Activated CD8-positive, alpha-beta T cell treated with anti-CD3 and anti-CD28 coated beads, Interleukin-2, amount 10 ng/mL, durations not matched to agents 7 days and 5 days (primary cell): ENCODE measurements at regions not wholly inside any gene's neighbourhood (a gene's known extent, or its start where the extent isn't known, plus 50 kb on each side); places are given as distances from the start of the nearest gene placed in this dataset.

ENCODE experiments used
- ATAC-seq: fragments of 150-1000 bp; cut with Tn5 transposase; one replicate; pipeline ENCODE4 v1.10.0; 2021; ENCODE audit warnings: moderate library complexity
- CTCF ChIA-PET: fragments of 350-600 bp; sonication (Branson Sonifier 250); formaldehyde crosslinking; loops from one replicate; lab custom pipeline; 2021; ENCODE audit warnings: antibody characterized with exemption; lab: Charles Lee
- POLR2A ChIA-PET: fragments of 350-600 bp; sonication (Branson Sonifier 250); formaldehyde crosslinking; loops from one replicate; lab custom pipeline; 2021; ENCODE audit warnings: antibody characterized with exemption; lab: Charles Lee
- DNase-seq: peaks from one replicate; pipeline ENCODE4 v3.0.0-alpha.2; 2020
- H3K27ac Mint-ChIP-seq: one replicate; pipeline ENCODE4 v1.8.0; 2021; ENCODE audit warnings: mild to moderate bottlenecking, mixed read lengths
- H3K27me3 Mint-ChIP-seq: one replicate; pipeline ENCODE4 v1.8.0; 2021; ENCODE audit warnings: low read depth, mixed read lengths
- H3K36me3 Mint-ChIP-seq: one replicate; pipeline ENCODE4 v1.8.0; 2021; ENCODE audit warnings: low read depth, mixed read lengths
- H3K4me1 Mint-ChIP-seq: one replicate; pipeline ENCODE4 v1.8.0; 2021; ENCODE audit warnings: low read depth, mixed read lengths
- H3K4me3 Mint-ChIP-seq: one replicate; pipeline ENCODE4 v1.8.0; 2021; ENCODE audit warnings: mild to moderate bottlenecking, mixed read lengths
- H3K9me3 Mint-ChIP-seq: one replicate; pipeline ENCODE4 v1.8.0; 2022; ENCODE audit warnings: mixed read lengths; ENCODE audit not compliant: insufficient read depth

- H3K36me3 Mint-ChIP-seq, result peaks cover 9% of the 10 kb centered on the region
- H3K27me3 Mint-ChIP-seq, result peaks cover 6% of the 10 kb centered on the region
These were observed 76.0 kb downstream of the HYCC1 start for GRCh38 chr7:22937946-22938345.

GRCh38 chr7:22936246-22936645, 77.7 kb downstream of the HYCC1 start:
- CTCF ChIA-PET, result no interaction called here
- H3K4me3 Mint-ChIP-seq, result no peak overlapping the region
- no peak overlapping the region for H3K27ac Mint-ChIP-seq
- no peaks in the 10 kb centered on the region for H3K9me3 Mint-ChIP-seq
- peaks cover 15% of the 10 kb centered on the region for H3K27me3 Mint-ChIP-seq
- ATAC-seq, result no peak
- H3K4me1 Mint-ChIP-seq, result no peaks in the 10 kb centered on the region
- H3K36me3 Mint-ChIP-seq, result peaks cover 9% of the 10 kb centered on the region
- no peak for DNase-seq
- POLR2A ChIA-PET, result no interaction called here

More at GRCh38 chr7:22937946-22938345, 76.0 kb downstream of the HYCC1 start:
- no peak for DNase-seq
- ChIA-PET POLR2A (no interaction called here), CTCF (no interaction called here)
- Mint-ChIP-seq H3K27ac (no peak overlapping the region), H3K9me3 (no peaks in the 10 kb centered on the region), H3K4me3 (no peak overlapping the region), H3K4me1 (no peaks in the 10 kb centered on the region)
- no peak for ATAC-seq

- peaks cover 18% of the 10 kb centered on the region for H3K27me3 Mint-ChIP-seq
- DNase-seq (no peak), ATAC-seq (no peak)
- no peak overlapping the region for H3K4me3 Mint-ChIP-seq
- peaks cover 4% of the 10 kb centered on the region for H3K9me3 Mint-ChIP-seq
- POLR2A ChIA-PET, result no interaction called here
- no peak overlapping the region for H3K27ac Mint-ChIP-seq
- no peaks in the 10 kb centered on the region for H3K4me1 Mint-ChIP-seq
- peaks cover 4% of the 10 kb centered on the region for H3K36me3 Mint-ChIP-seq
- CTCF ChIA-PET, result interaction anchor here (1.1 kb wide), 1 partner anchor 120 kb away, joined by 3 read pairs; no protein-coding TSS in a partner anchor
These were observed 78.7 kb downstream of the HYCC1 start for GRCh38 chr7:22935269-22935668.

- Mint-ChIP-seq H3K27me3 (peaks cover 18% of the 10 kb centered on the region), H3K9me3 (peaks cover 4% of the 10 kb centered on the region), H3K4me1 (no peaks in the 10 kb centered on the region), H3K36me3 (peaks cover 2% of the 10 kb centered on the region), H3K27ac (no peak overlapping the region), H3K4me3 (no peak overlapping the region)
- no peak for ATAC-seq
- DNase-seq, result no peak
- POLR2A ChIA-PET, result no interaction called here
- CTCF ChIA-PET, result interaction anchor here (1.1 kb wide), 1 partner anchor 121 kb away, joined by 3 read pairs; no protein-coding TSS in a partner anchor
These were observed 79.4 kb downstream of the HYCC1 start for GRCh38 chr7:22934473-22935065.

GRCh38 chr7:22934023-22934422, 79.9 kb downstream of the HYCC1 start:
- peaks cover 18% of the 10 kb centered on the region for H3K27me3 Mint-ChIP-seq
- DNase-seq (no peak), ATAC-seq (no peak)
- H3K4me1 Mint-ChIP-seq, result no peaks in the 10 kb centered on the region
- POLR2A ChIA-PET, result no interaction called here
- CTCF ChIA-PET, result interaction anchor here (1.2 kb wide), 1 partner anchor 122 kb away, joined by 5 read pairs; no protein-coding TSS in a partner anchor
- H3K27ac Mint-ChIP-seq, result no peak overlapping the region
- peaks cover 4% of the 10 kb centered on the region for H3K9me3 Mint-ChIP-seq
- peaks cover 2% of the 10 kb centered on the region for H3K36me3 Mint-ChIP-seq
- H3K4me3 Mint-ChIP-seq, result no peak overlapping the region

GRCh38 chr7:22932896-22933295, 81.0 kb downstream of the HYCC1 start:
- Mint-ChIP-seq H3K27me3 (peaks cover 18% of the 10 kb centered on the region), H3K4me1 (no peaks in the 10 kb centered on the region), H3K36me3 (peaks cover 2% of the 10 kb centered on the region), H3K27ac (no peak overlapping the region), H3K4me3 (no peak overlapping the region), H3K9me3 (peaks cover 4% of the 10 kb centered on the region)
- no peak for DNase-seq
- ATAC-seq, result no peak
- ChIA-PET CTCF (interaction anchor here (1.2 kb wide), 1 partner anchor 123 kb away, joined by 5 read pairs; no protein-coding TSS in a partner anchor), POLR2A (no interaction called here)

GRCh38 chr7:22931011-22931410, 82.9 kb downstream of the HYCC1 start:
- peaks cover 4% of the 10 kb centered on the region for H3K9me3 Mint-ChIP-seq
- H3K27me3 Mint-ChIP-seq, result peaks cover 18% of the 10 kb centered on the region
- CTCF ChIA-PET, result no interaction called here
- H3K36me3 Mint-ChIP-seq, result peaks cover 2% of the 10 kb centered on the region
- H3K4me1 Mint-ChIP-seq, result no peaks in the 10 kb centered on the region
- H3K27ac Mint-ChIP-seq, result no peak overlapping the region
- no peak overlapping the region for H3K4me3 Mint-ChIP-seq
- POLR2A ChIA-PET, result no interaction called here
- DNase-seq (no peak), ATAC-seq (no peak)

- DNase-seq (no peak), ATAC-seq (no peak)
- no peaks in the 10 kb centered on the region for H3K4me1 Mint-ChIP-seq
- POLR2A ChIA-PET, result no interaction called here
- no peak overlapping the region for H3K27ac Mint-ChIP-seq
- H3K9me3 Mint-ChIP-seq, result peaks cover 12% of the 10 kb centered on the region
- peaks cover 2% of the 10 kb centered on the region for H3K36me3 Mint-ChIP-seq
- no peak overlapping the region for H3K4me3 Mint-ChIP-seq
- CTCF ChIA-PET, result no interaction called here
- peaks cover 6% of the 10 kb centered on the region for H3K27me3 Mint-ChIP-seq
These were observed 91.6 kb downstream of the HYCC1 start for GRCh38 chr7:22922307-22922706.

GRCh38 chr7:22921386-22922086, 92.4 kb downstream of the HYCC1 start:
- Mint-ChIP-seq H3K9me3 (peaks cover 12% of the 10 kb centered on the region), H3K4me3 (no peak overlapping the region)
- CTCF ChIA-PET, result no interaction called here

GRCh38 chr7:22920672-22921071, 93.3 kb downstream of the HYCC1 start:
- peaks cover 12% of the 10 kb centered on the region for H3K9me3 Mint-ChIP-seq
- no peaks in the 10 kb centered on the region for H3K4me1 Mint-ChIP-seq
- ChIA-PET POLR2A (no interaction called here), CTCF (no interaction called here)
- ATAC-seq (no peak), DNase-seq (no peak)
- no peak overlapping the region for H3K27ac Mint-ChIP-seq
- peaks cover 2% of the 10 kb centered on the region for H3K36me3 Mint-ChIP-seq
- peaks cover 6% of the 10 kb centered on the region for H3K27me3 Mint-ChIP-seq
- no peak overlapping the region for H3K4me3 Mint-ChIP-seq

More at GRCh38 chr7:22921386-22922086, 92.4 kb downstream of the HYCC1 start:
- POLR2A ChIA-PET, result no interaction called here
- Mint-ChIP-seq H3K27me3 (peaks cover 6% of the 10 kb centered on the region), H3K27ac (no peak overlapping the region), H3K4me1 (no peaks in the 10 kb centered on the region), H3K36me3 (peaks cover 2% of the 10 kb centered on the region)
- ATAC-seq, result no peak
- DNase-seq, result no peak

- POLR2A ChIA-PET, result no interaction called here
- peaks cover 2% of the 10 kb centered on the region for H3K36me3 Mint-ChIP-seq
- H3K9me3 Mint-ChIP-seq, result peaks cover 5% of the 10 kb centered on the region
- H3K27me3 Mint-ChIP-seq, result no peaks in the 10 kb centered on the region
- CTCF ChIA-PET, result no interaction called here
- DNase-seq (no peak), ATAC-seq (no peak)
- no peak overlapping the region for H3K27ac Mint-ChIP-seq
- H3K4me3 Mint-ChIP-seq, result no peak overlapping the region
- no peaks in the 10 kb centered on the region for H3K4me1 Mint-ChIP-seq
These were observed 90.5 kb upstream of the TOMM7 start for GRCh38 chr7:22913158-22913557.

GRCh38 chr7:22911889-22912288, 89.2 kb upstream of the TOMM7 start:
- no peaks in the 10 kb centered on the region for H3K4me1 Mint-ChIP-seq
- ATAC-seq, result no peak
- no peaks in the 10 kb centered on the region for H3K27me3 Mint-ChIP-seq
- CTCF ChIA-PET, result no interaction called here
- peaks cover 2% of the 10 kb centered on the region for H3K36me3 Mint-ChIP-seq
- DNase-seq, result no peak
- no peak overlapping the region for H3K4me3 Mint-ChIP-seq
- POLR2A ChIA-PET, result interaction anchor here (0.5 to 0.6 kb wide), 2 partner anchors 12 to 616 kb away, joined by 3 to 6 read pairs; no protein-coding TSS in a partner anchor
- no peak overlapping the region for H3K27ac Mint-ChIP-seq
- peaks cover 5% of the 10 kb centered on the region for H3K9me3 Mint-ChIP-seq
